ENCODE measurements at regions not wholly inside any gene's neighbourhood (a gene's known extent, or its start where the extent isn't known, plus 50 kb on each side); places are given as distances from the start of the nearest gene placed in this dataset.

- no peak overlapping the region for H3K27ac ChIP-seq (ENCODE audit: control insufficient read depth, insufficient read depth, low read length)
- H3K4me3 ChIP-seq (ENCODE audit: control insufficient read depth in 2 of 3, extremely low read depth in 1 of 3, insufficient read depth in 2 of 3, low read depth in 1 of 3, low read length in 3 of 3) = no peak overlapping the region
- H3K79me2 ChIP-seq (ENCODE audit: control insufficient read depth, insufficient read depth, low read length) = no peaks in the 10 kb centered on the region
- dilution Hi-C loops (cut with MboI; ENCODE audit: extremely low pct_ligation_motif_present, low sequenced_read_pairs) = no loop called here
- H3K27me3 ChIP-seq (ENCODE audit: control insufficient read depth, extremely low read depth, insufficient read depth, low read length) = peaks cover 5% of the 10 kb centered on the region
- H3K4me1 ChIP-seq (ENCODE audit: control insufficient read depth, extremely low read depth, insufficient read depth, low read length) = no peaks in the 10 kb centered on the region
- H3K9me3 ChIP-seq (ENCODE audit: control insufficient read depth, low read depth, low read length) = no peaks in the 10 kb centered on the region
- DNase-seq (ENCODE audit: low read depth, low spot score) (no peak), FAIRE-seq (no peak)
- no peaks in the 10 kb centered on the region for H3K9me1 ChIP-seq (ENCODE audit: control insufficient read depth, extremely low read depth, insufficient read depth, low read length)
- no peak overlapping the region for H2AFZ ChIP-seq (ENCODE audit: control insufficient read depth, low read length)
- H4K20me1 ChIP-seq (ENCODE audit: control insufficient read depth, extremely low read depth, insufficient read depth, low read length) = no peaks in the 10 kb centered on the region
- TF ChIP-seq EZH2 (IDR thresholded peaks at IDR 0.05; ENCODE audit: low read length) = no peak
- TF ChIP-seq CTCF (optimal IDR thresholded peaks at IDR 0.05 in 1 of 3, IDR thresholded peaks at IDR 0.05 in 1 of 3, conservative IDR thresholded peaks at IDR 0.05 in 1 of 3; ENCODE audit: extremely low read depth in 1 of 3, insufficient read depth in 2 of 3, low read length in 3 of 3) = no peak
- H3K4me2 ChIP-seq (ENCODE audit: control insufficient read depth, extremely low read depth, insufficient read depth, low read depth, low read length) = no peak overlapping the region
- no peak overlapping the region for H3K9ac ChIP-seq (ENCODE audit: control insufficient read depth, extremely low read depth, insufficient read depth, low read length)
- H3K36me3 ChIP-seq (ENCODE audit: control insufficient read depth in 2 of 2, extremely low read depth in 1 of 2, insufficient read depth in 2 of 2, low read length in 2 of 2) = no peaks in the 10 kb centered on the region
Observed at GRCh38 chr2:234795272-234795920, 156.4 kb upstream of the SH3BP4 start.

GRCh38 chr2:234794866-234795265 is 157.0 kb upstream of the SH3BP4 start:
- Histone ChIP-seq H3K9me3 (ENCODE audit: control insufficient read depth, low read depth, low read length) (no peaks in the 10 kb centered on the region), H3K36me3 (ENCODE audit: control insufficient read depth in 2 of 2, extremely low read depth in 1 of 2, insufficient read depth in 2 of 2, low read length in 2 of 2) (no peaks in the 10 kb centered on the region), H3K9me1 (ENCODE audit: control insufficient read depth, extremely low read depth, insufficient read depth, low read length) (no peaks in the 10 kb centered on the region), H3K79me2 (ENCODE audit: control insufficient read depth, insufficient read depth, low read length) (no peaks in the 10 kb centered on the region), H3K9ac (ENCODE audit: control insufficient read depth, extremely low read depth, insufficient read depth, low read length) (no peak overlapping the region), H3K27ac (ENCODE audit: control insufficient read depth, insufficient read depth, low read length) (no peak overlapping the region), H2AFZ (ENCODE audit: control insufficient read depth, low read length) (no peak overlapping the region), H3K4me2 (ENCODE audit: control insufficient read depth, extremely low read depth, insufficient read depth, low read depth, low read length) (no peak overlapping the region), H3K4me3 (ENCODE audit: control insufficient read depth in 2 of 3, extremely low read depth in 1 of 3, insufficient read depth in 2 of 3, low read depth in 1 of 3, low read length in 3 of 3) (no peak overlapping the region), H4K20me1 (ENCODE audit: control insufficient read depth, extremely low read depth, insufficient read depth, low read length) (no peaks in the 10 kb centered on the region), H3K4me1 (ENCODE audit: control insufficient read depth, extremely low read depth, insufficient read depth, low read length) (no peaks in the 10 kb centered on the region), H3K27me3 (ENCODE audit: control insufficient read depth, extremely low read depth, insufficient read depth, low read length) (peaks cover 4% of the 10 kb centered on the region)
- DNase-seq (ENCODE audit: low read depth, low spot score) (no peak), FAIRE-seq (no peak)
- TF ChIP-seq CTCF (optimal IDR thresholded peaks at IDR 0.05 in 1 of 3, IDR thresholded peaks at IDR 0.05 in 1 of 3, conservative IDR thresholded peaks at IDR 0.05 in 1 of 3; ENCODE audit: extremely low read depth in 1 of 3, insufficient read depth in 2 of 3, low read length in 3 of 3) (no peak), EZH2 (IDR thresholded peaks at IDR 0.05; ENCODE audit: low read length) (no peak)
- dilution Hi-C loops (cut with MboI; ENCODE audit: extremely low pct_ligation_motif_present, low sequenced_read_pairs) = no loop called here

All from keratinocyte (primary cell).